ENCODE measurements at regions not wholly inside any gene's neighbourhood (a gene's known extent, or its start where the extent isn't known, plus 50 kb on each side); places are given as distances from the start of the nearest gene placed in this dataset.

- DNase-seq = no peak
- H3K4me1 ChIP-seq = no peaks in the 10 kb centered on the region
- H3K36me3 ChIP-seq = no peaks in the 10 kb centered on the region
- H3K9me3 ChIP-seq = no peaks in the 10 kb centered on the region
- no peak for TF ChIP-seq CTCF (IDR thresholded peaks at IDR 0.05)
- H3K27ac ChIP-seq = no peak overlapping the region
- H3K27me3 ChIP-seq = no peaks in the 10 kb centered on the region
- no peak overlapping the region for H3K4me3 ChIP-seq
- ATAC-seq = no peak
- intact Hi-C loops (cut with DNase I) = loop anchor here in 1 of 10 donors (10.0 kb wide), 1 partner anchor 200 kb away; no protein-coding TSS in a partner anchor
Measured at GRCh38 chr6:133165235-133165634, 75.9 kb upstream of the EYA4 start.

DNA sequence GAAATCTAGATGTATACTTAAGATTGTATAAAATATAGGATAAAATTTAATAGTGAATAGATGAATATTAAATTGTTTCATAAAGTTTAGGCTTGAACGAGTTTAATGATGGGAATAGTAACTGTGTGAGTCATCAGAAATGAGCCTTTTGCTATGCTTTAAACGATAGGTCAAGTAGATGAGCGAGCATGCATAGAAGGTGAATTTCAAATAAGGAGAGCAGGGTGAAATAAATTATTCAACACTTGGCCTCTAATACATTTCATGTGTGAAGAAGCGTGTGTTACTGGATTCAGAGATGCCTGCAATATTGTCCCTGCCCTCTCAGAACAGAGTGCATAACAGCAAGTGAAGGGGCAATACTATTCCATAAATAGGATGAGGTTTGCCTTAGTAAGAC lies 74.4 kb upstream of the EYA4 start:
- TF ChIP-seq CTCF (IDR thresholded peaks at IDR 0.05) = no peak
- no peaks in the 10 kb centered on the region for H3K36me3 ChIP-seq
- H3K9me3 ChIP-seq = peaks cover 0 to under 1% (median 0%) of the 10 kb centered on the region in 11 donors
- 56 to 72% methylated on average over 4 of the region's 4 CpGs for WGBS, 2 donors
- ATAC-seq (no peak), DNase-seq (no peak)
- no peaks in the 10 kb centered on the region for H3K27me3 ChIP-seq
- H3K4me1 ChIP-seq = no peaks in the 10 kb centered on the region
- H3K4me3 ChIP-seq = no peak overlapping the region
- H3K27ac ChIP-seq = no peak overlapping the region
- intact Hi-C loops (cut with DNase I) = loop anchor here in 1 of 10 donors (10.0 kb wide), 1 partner anchor 202 kb away; no protein-coding TSS in a partner anchor

- ATAC-seq = no peak
- Histone ChIP-seq H3K9me3 (peaks cover 0 to 16% (median 0%) of the 10 kb centered on the region in 11 donors), H3K4me3 (no peak overlapping the region), H3K27ac (no peak overlapping the region), H3K36me3 (no peaks in the 10 kb centered on the region), H3K27me3 (no peaks in the 10 kb centered on the region), H3K4me1 (no peaks in the 10 kb centered on the region)
- intact Hi-C loops (cut with DNase I) = loop anchor here in 3 of 10 donors (10.0 kb wide), 1 partner anchor 205 kb away; no protein-coding TSS in a partner anchor
- DNase-seq = no peak
- TF ChIP-seq CTCF (IDR thresholded peaks at IDR 0.05) = no peak
- 92% methylated on average over 1 of the region's 1 CpG for WGBS, 2 donors
Measured at GRCh38 chr6:133169901-133170300, 71.3 kb upstream of the EYA4 start.

DNA sequence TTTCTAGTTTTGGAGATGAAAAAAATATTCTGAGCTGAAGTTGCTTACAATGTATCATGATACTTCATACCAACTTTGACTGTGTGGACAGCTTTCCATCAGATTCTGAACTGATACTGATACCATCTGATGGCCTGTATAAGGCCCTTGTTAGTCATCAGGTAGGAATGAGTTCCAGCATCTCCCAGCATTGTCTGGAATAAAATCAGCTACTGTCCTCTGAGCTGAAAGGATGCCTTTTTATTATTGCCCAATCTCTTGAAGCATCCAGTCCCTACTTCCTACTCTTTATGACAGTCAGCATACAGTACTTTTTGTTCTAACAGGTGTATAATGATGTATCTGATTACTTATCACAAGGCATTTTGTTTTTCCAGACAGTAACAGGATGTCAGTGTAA lies 70.6 kb upstream of the EYA4 start:
- no peaks in the 10 kb centered on the region for H3K36me3 ChIP-seq
- intact Hi-C loops (cut with DNase I) = loop anchor here in 2 of 10 donors (10.0 kb wide), 1 partner anchor 206 kb away; no protein-coding TSS in a partner anchor
- H3K27ac ChIP-seq = no peak overlapping the region
- TF ChIP-seq CTCF (IDR thresholded peaks at IDR 0.05) = no peak
- no peak for DNase-seq
- no peaks in the 10 kb centered on the region for H3K27me3 ChIP-seq
- H3K9me3 ChIP-seq = peaks cover 0 to 16% (median 0%) of the 10 kb centered on the region in 11 donors
- no peak for ATAC-seq
- H3K4me3 ChIP-seq = no peak overlapping the region
- H3K4me1 ChIP-seq = no peaks in the 10 kb centered on the region

All from heart right ventricle (tissue), 16 donors.